GM23338 (cell line): ENCODE measurements at regions not wholly inside any gene's neighbourhood (a gene's known extent, or its start where the extent isn't known, plus 50 kb on each side); places are given as distances from the start of the nearest gene placed in this dataset.
A peak's percentile ranks its signal among the peaks of the same experiment; 100 is the strongest.

ENCODE experiments used
- ATAC-seq: fragments of 200-7000 bp; cut with Tn5 transposase; 3 replicates; pipeline ENCODE4 v1.9.1; 2020
- DNase-seq: peaks from one replicate; pipeline ENCODE4 v3.0.0-alpha.2; 2015; ENCODE audit warnings: low spot score
- H2AFZ ChIP-seq: fragments of 200-600 bp; sonication (generic); 2 replicates; pipeline ENCODE4 v1.8.0; 2016; ENCODE audit warnings: antibody characterized with exemption, mild to moderate bottlenecking, moderate library complexity
- H3F3A ChIP-seq: fragments of 200-600 bp; sonication (generic); replicated peaks from 2 replicates; pipeline ENCODE4 v1.8.0; 2017; ENCODE audit warnings: antibody characterized with exemption, mixed run types, low read depth
- H3K27ac ChIP-seq: fragments of 200-600 bp; sonication (generic); 2 replicates; pipeline ENCODE4 v1.6.1; 2016; ENCODE audit warnings: low read depth
- H3K27me3 ChIP-seq: fragments of 200-600 bp; sonication (generic); 2 replicates; pipeline ENCODE4 v1.8.0; 2016; ENCODE audit warnings: mild to moderate bottlenecking, mixed run types, moderate library complexity; ENCODE audit not compliant: insufficient read depth
- H3K36me3 ChIP-seq: fragments of 200-600 bp; sonication (generic); 2 replicates; pipeline ENCODE4 v1.8.0; 2016; ENCODE audit warnings: mild to moderate bottlenecking; ENCODE audit not compliant: insufficient read depth
- H3K4me1 ChIP-seq: fragments of 200-600 bp; sonication (generic); 2 replicates; pipeline ENCODE4 v1.8.0; 2016; ENCODE audit warnings: mild to moderate bottlenecking, moderate library complexity; ENCODE audit not compliant: insufficient read depth
- H3K4me2 ChIP-seq: fragments of 200-600 bp; sonication (generic); 2 replicates; pipeline ENCODE4 v1.7.1; 2017; ENCODE audit warnings: mixed run types
- H3K4me3 ChIP-seq: fragments of 200-600 bp; sonication (generic); 2 replicates; pipeline ENCODE4 v1.6.1; 2016; ENCODE audit warnings: mixed run types
- H3K79me2 ChIP-seq: fragments of 200-600 bp; sonication (generic); replicated peaks from 2 replicates; pipeline ENCODE4 v1.8.0; 2017; ENCODE audit warnings: mild to moderate bottlenecking; ENCODE audit not compliant: insufficient read depth
- H3K9me2 ChIP-seq: fragments of 200-600 bp; sonication (generic); 2 replicates; pipeline ENCODE4 v1.8.0; 2017; ENCODE audit not compliant: insufficient read depth
- H4K20me1 ChIP-seq: fragments of 200-600 bp; sonication (generic); replicated peaks from 2 replicates; pipeline ENCODE4 v1.8.0; 2017; ENCODE audit warnings: mild to moderate bottlenecking; ENCODE audit not compliant: insufficient read depth
- H3K27ac Mint-ChIP-seq: 2 replicates; pipeline ENCODE4 v1.8.0; 2020; ENCODE audit warnings: inconsistent platforms, mild to moderate bottlenecking, moderate library complexity, mixed read lengths
- H3K27me3 Mint-ChIP-seq: 3 replicates; pipeline ENCODE4 v1.8.0; 2022; ENCODE audit warnings: low read depth, mild to moderate bottlenecking, moderate library complexity, mixed read lengths, inconsistent platforms; ENCODE audit not compliant: insufficient read depth, poor library complexity
- H3K36me3 Mint-ChIP-seq: 3 replicates; pipeline ENCODE4 v1.8.0; 2021; ENCODE audit warnings: low read depth, mild to moderate bottlenecking, inconsistent platforms, moderate library complexity, mixed read lengths
- H3K4me1 Mint-ChIP-seq: 3 replicates; pipeline ENCODE4 v1.8.0; 2020; ENCODE audit warnings: mild to moderate bottlenecking, inconsistent platforms, mixed read lengths
- H3K4me3 Mint-ChIP-seq: 3 replicates; pipeline ENCODE4 v1.8.0; 2021; ENCODE audit warnings: moderate library complexity, mild to moderate bottlenecking, inconsistent platforms, mixed read lengths
- H3K9me3 Mint-ChIP-seq: 3 replicates; pipeline ENCODE4 v1.8.0; 2020; ENCODE audit warnings: moderate library complexity, mild to moderate bottlenecking, inconsistent platforms, mixed read lengths
- CTCF ChIP-seq, 2 experiments: fragments of 200-600 bp in 1 of 2; sonication (generic) in 1 of 2; conservative IDR thresholded peaks; 2 replicates each; pipeline versions ENCODE4 v1.5.1 to v1.6.1; 2016 to 2017; ENCODE audit warnings: antibody characterized with exemption in 2 of 2, low read depth in 2 of 2, mild to moderate bottlenecking in 2 of 2, moderate library complexity in 1 of 2
- EZH2phosphoT487 ChIP-seq: fragments of 200-600 bp; sonication (generic); IDR thresholded peaks from one replicate; pipeline ENCODE4 v1.8.1; 2018; ENCODE audit warnings: antibody characterized with exemption; ENCODE audit not compliant: unreplicated experiment
- NANOG ChIP-seq: IDR thresholded peaks from 2 replicates; pipeline ENCODE4 v1.6.1; 2016; ENCODE audit warnings: antibody characterized with exemption, borderline replicate concordance
- ZNF114 ChIP-seq: fragments of 250-450 bp; sonication (Bioruptor Pico); IDR thresholded peaks from 2 replicates; pipeline ENCODE4 v1.5.0; 2020; ENCODE audit warnings: mild to moderate bottlenecking, moderate library complexity
- ZNF331 ChIP-seq: fragments of 250-450 bp; sonication (Bioruptor Pico); IDR thresholded peaks from 2 replicates; pipeline ENCODE4 v1.5.0; 2020; ENCODE audit warnings: low read depth, mild to moderate bottlenecking, moderate library complexity
- ZNF462 ChIP-seq: fragments of 250-450 bp; sonication (Bioruptor Pico); IDR thresholded peaks from 2 replicates; pipeline ENCODE4 v1.5.0; 2020; ENCODE audit warnings: mild to moderate bottlenecking, moderate library complexity

GRCh38 chr3:137511655-137512054, 252.5 kb upstream of the SOX14 start:
- H2AFZ ChIP-seq, result no peak overlapping the region
- Mint-ChIP-seq H3K4me1 (no peaks in the 10 kb centered on the region), H3K27me3 (no peaks in the 10 kb centered on the region), H3K4me3 (no peak overlapping the region), H3K36me3 (no peaks in the 10 kb centered on the region), H3K9me3 (no peaks in the 10 kb centered on the region), H3K27ac (no peak overlapping the region)
- no peaks in the 10 kb centered on the region for H4K20me1 ChIP-seq
- peak; percentile 25 for DNase-seq
- H3K36me3 ChIP-seq, result no peaks in the 10 kb centered on the region
- no peak overlapping the region for H3K4me3 ChIP-seq
- 0 out of 2 replicates have a peak, but pooled peaks cover 4% of the 10 kb centered on the region for H3K9me2 ChIP-seq
- TF ChIP-seq CTCF (conservative IDR thresholded peaks at IDR 0.05; ENCODE audit: low read depth in 2 of 2), result peak; percentile 51 to 52
- no peak for TF ChIP-seq EZH2phosphoT487
- H3K79me2 ChIP-seq, result no peaks in the 10 kb centered on the region
- no peak overlapping the region for H3K27ac ChIP-seq
- H3F3A ChIP-seq, result no peaks in the 10 kb centered on the region
- no peak for ATAC-seq
- H3K27me3 ChIP-seq, result no peaks in the 10 kb centered on the region
- H3K4me1 ChIP-seq, result no peaks in the 10 kb centered on the region
- no peak overlapping the region for H3K4me2 ChIP-seq

- ATAC-seq, result peak; percentile 67
- Histone ChIP-seq H3K27ac (no peak overlapping the region), H3K4me1 (no peaks in the 10 kb centered on the region), H4K20me1 (no peaks in the 10 kb centered on the region), H3K4me3 (no peak overlapping the region), H3K36me3 (no peaks in the 10 kb centered on the region), H3F3A (no peaks in the 10 kb centered on the region), H3K4me2 (no peak overlapping the region), H3K9me2 (0 out of 2 replicates have a peak, but pooled peaks cover 9% of the 10 kb centered on the region), H3K79me2 (no peaks in the 10 kb centered on the region), H2AFZ (no peak overlapping the region), H3K27me3 (no peaks in the 10 kb centered on the region)
- Mint-ChIP-seq H3K27ac (no peak overlapping the region), H3K36me3 (no peaks in the 10 kb centered on the region), H3K9me3 (no peaks in the 10 kb centered on the region), H3K27me3 (no peaks in the 10 kb centered on the region), H3K4me1 (no peaks in the 10 kb centered on the region), H3K4me3 (no peak overlapping the region)
- peak; percentile 47 for DNase-seq
- TF ChIP-seq CTCF (conservative IDR thresholded peaks at IDR 0.05; ENCODE audit: low read depth in 2 of 2), result peak; percentile 35 to 41
- no peak for TF ChIP-seq ZNF331 (CRISPR knock-in tag)
- no peak for TF ChIP-seq NANOG
These were observed 249.3 kb upstream of the SOX14 start for GRCh38 chr3:137514853-137515252.

GRCh38 chr3:137519602-137520001, 244.5 kb upstream of the SOX14 start:
- Histone ChIP-seq H3K4me2 (no peak overlapping the region), H3F3A (no peaks in the 10 kb centered on the region), H3K79me2 (no peaks in the 10 kb centered on the region), H3K4me3 (no peak overlapping the region), H4K20me1 (no peaks in the 10 kb centered on the region), H3K9me2 (0 out of 2 replicates have a peak, but pooled peaks cover 5% of the 10 kb centered on the region), H3K36me3 (no peaks in the 10 kb centered on the region), H3K4me1 (no peaks in the 10 kb centered on the region), H3K27ac (no peak overlapping the region), H2AFZ (no peak overlapping the region; the same call in 1 of the 2 replicates), H3K27me3 (no peaks in the 10 kb centered on the region)
- DNase-seq (no peak), ATAC-seq (no peak)
- Mint-ChIP-seq H3K36me3 (no peaks in the 10 kb centered on the region), H3K27ac (no peak overlapping the region), H3K4me1 (peaks cover 1% of the 10 kb centered on the region; the same call in 1 of the 3 replicates), H3K4me3 (no peak overlapping the region), H3K27me3 (no peaks in the 10 kb centered on the region), H3K9me3 (no peaks in the 10 kb centered on the region)
- TF ChIP-seq ZNF114 (CRISPR knock-in tag), result no peak
- no peak for TF ChIP-seq ZNF462
